ENCODE measurements at regions not wholly inside any gene's neighbourhood (a gene's known extent, or its start where the extent isn't known, plus 50 kb on each side); places are given as distances from the start of the nearest gene placed in this dataset.
A peak's percentile ranks its signal among the peaks of the same experiment; 100 is the strongest.

DNA sequence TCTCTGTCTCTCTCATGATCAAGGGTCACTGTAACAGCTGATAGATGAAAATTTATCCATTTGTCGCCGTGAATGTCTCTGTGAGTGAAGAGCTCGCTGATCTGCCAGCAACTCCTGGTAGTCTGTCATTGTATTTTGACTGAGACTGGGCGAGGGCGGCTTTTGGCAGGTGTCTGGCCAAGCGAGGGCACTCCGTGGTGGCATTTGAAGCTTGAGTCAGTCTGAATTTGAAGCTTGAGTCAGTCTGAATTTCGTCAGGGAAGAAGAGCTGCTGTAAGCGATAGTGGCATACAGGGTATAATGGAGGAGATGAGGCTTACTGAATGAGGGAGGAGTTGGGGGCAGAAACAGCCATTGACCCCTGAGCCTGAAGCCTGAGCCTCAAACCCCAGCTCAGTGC is 56.8 kb upstream of the FAM181A start:
- DNase-seq (ENCODE audit: low spot score) (no peak), ATAC-seq (no peak)
- intact Hi-C loops (cut with DNase I) = no loop called here

DNA sequence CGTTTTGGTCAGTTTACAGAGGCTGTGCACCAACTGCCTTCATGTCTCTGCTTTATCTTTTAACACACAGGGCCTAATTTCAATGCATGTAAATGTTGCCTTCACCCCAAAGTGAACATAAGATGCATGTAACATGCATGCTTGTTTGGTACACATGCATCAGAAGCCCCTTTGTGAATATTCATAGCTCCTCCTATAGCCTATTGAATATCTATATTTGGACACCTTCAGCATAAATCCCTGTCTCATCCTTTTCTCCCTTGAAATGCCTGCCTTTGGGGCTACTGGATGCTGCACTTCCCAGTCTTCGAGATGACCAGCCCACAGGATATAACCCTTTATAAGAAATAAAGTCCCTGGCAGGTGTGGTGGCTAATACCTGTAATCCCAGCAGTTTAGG is 57.7 kb upstream of the FAM181A start:
- ATAC-seq = no peak
- intact Hi-C loops (cut with DNase I) = no loop called here
- no peak for DNase-seq (ENCODE audit: low spot score)

DNA sequence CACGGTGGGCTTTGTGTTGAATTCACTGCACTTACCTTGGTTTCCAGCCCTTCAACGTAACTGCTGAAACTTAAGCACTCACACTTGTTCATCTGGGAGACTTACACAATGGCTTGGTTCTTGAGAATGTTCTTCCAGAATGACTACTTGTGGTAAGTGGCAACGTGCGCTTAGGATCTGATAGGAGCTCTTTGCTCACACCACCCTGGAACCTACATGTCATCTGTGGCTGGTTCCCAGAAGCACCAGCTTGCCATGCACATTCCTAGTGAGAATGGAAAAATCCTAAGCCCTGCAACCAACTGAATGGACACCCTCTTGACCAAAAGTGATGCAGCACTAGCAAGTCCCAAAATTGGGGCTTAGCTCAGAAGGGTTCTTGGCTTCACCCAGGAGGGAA is 59.0 kb upstream of the FAM181A start:
- ATAC-seq (no peak), DNase-seq (ENCODE audit: low spot score) (no peak)
- intact Hi-C loops (cut with DNase I) = no loop called here

DNA sequence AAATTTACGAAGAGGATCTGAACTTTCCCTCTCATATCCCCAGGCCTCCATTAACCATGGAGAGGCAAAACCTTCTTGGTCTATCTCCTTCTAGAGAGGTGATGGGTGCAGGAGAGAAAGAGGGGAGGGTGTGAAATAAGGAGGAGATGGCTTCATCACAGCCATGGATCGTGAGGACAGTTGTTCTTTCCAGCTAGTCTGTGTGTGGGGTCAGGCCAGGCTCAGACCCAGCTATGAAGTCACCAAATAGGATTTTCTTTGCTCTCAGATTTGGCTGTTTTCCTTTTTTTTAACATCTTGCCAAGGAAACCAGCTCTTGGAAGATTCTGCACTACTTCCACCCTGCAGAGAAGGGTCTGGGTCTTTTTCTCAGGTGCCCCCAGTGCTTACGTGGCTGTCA is 64.9 kb upstream of the FAM181A start:
- DNase-seq (ENCODE audit: low spot score) = peak; percentile 13
- intact Hi-C loops (cut with DNase I) = no loop called here
- ATAC-seq = peak; percentile 58

DNA sequence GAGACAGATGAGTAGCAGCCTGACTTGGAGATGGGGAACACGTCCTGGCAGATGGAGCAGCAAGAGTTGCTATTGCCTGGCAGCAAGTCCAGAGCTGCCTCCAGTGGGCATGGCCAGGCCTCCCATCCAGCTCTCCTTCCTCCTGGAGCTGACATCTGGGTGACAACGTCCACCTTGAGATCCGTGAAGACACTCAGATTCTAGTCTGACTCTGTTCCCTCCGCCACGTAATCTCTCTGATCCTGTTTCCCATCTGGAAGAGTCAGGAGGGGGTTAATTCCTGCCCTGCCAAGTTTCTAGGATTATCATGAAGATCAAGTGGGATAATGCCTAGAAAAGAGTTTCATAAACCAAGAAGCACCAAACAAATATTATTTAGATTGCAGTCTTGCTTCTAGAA is 65.3 kb upstream of the FAM181A start:
- intact Hi-C loops (cut with DNase I) = no loop called here

DNA sequence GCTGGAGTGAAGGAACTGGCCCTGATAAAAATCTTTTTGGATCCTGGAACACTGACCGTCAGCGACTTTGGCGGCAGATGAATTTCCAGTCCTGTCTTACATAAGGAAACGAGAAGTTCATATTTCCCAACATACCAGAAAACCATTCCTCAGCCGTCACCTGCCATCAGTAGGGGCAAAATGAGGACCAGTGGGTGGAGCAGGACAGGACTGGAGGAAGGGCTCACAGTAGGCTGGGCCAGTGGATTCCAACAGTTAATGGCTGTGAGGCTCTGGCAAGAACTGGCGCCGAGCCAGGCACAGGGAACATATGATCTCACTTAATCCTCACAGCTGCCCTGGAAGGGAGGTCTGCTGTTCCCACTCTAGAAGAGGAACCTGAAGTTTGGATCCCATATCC is 67.2 kb upstream of the FAM181A start:
- ATAC-seq = no peak
- intact Hi-C loops (cut with DNase I) = no loop called here
- DNase-seq (ENCODE audit: low spot score) = no peak

More for the DNA sequence above, 65.3 kb upstream of the FAM181A start:
- ATAC-seq = no peak
- peak; percentile 18 for DNase-seq (ENCODE audit: low spot score)

DNA sequence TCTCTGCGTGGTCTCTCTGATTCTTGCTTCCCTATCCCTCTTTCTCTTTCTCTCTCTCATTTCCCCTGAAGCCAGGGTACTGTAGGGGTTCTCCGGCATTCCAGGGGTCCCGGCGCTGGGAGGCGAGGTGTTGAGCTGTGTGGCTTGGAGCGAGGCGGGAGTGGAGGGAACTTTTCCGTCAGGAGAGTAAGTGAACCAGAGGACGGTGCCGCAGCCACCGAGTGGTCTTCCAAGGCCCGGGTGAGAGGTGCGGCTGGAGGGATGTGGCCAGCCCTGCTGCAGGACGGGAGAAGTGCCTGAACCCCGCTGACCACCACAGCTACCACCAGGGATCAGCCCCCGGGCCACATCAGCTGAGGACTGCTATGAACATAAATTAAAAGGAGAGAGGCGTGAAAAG is 68.2 kb upstream of the FAM181A start:
- DNase-seq (ENCODE audit: low spot score) (no peak), ATAC-seq (no peak)
- intact Hi-C loops (cut with DNase I) = no loop called here

DNA sequence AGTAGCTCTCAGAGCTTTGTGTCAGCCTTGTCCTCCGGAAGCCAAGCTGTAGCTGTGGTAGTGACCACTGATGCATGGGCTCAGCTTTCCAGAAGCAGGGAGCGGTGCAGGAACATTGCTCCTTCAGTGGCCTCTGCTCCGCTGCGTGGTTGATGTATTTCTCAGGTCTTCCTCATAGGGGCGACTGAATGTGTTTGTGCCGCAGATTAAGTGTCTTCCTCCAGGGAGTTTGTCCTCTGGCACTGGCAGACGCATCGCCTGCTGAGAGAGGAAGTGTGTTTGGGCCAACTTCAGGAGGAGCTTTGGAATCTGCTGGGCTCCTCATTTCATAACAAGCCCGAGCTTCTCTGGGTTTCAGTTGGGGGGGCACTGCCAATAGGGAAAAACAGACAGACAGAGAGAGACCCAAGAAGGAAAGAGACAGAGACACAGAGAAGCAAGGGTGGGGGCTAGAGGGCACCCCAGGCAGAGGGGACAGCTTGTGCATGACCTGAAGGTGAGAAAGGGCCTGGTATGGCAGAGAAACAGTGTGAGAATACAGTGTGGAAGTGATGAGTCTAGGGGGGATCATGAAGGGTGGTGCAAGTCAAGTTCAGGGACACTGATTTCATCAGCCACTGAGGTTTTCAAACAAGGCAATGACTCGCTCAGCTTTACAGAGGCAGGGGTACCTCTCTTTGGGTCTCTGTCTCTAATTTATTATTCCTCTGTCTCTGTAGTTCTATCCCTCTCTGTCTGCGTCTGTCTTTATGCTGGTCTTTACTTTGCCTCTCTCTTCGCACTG is 69.4 kb upstream of the PRIMA1 start:
- intact Hi-C loops (cut with DNase I) = no loop called here
- ATAC-seq (no peak), DNase-seq (ENCODE audit: low spot score) (no peak)

DNA sequence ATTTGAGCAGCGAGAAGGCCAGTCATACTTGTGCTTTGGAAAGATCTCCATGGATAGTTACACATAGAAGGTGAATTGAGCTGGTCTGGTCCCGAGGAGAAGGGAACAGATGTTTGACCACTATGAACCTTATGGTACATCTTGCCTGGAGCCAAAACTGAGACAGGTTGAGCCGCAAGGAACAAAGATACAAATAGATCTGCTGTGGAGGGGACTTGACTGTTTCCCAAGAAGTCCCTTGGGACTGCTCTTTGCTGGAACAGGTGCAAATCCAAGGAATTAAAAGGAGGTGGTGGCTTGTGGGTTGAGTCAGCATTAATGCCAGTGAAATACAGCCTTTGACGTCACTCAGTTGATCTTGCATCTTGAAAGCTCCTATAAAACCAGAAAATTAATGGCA is 68.8 kb upstream of the PRIMA1 start:
- ATAC-seq = no peak
- intact Hi-C loops (cut with DNase I) = no loop called here
- no peak for DNase-seq (ENCODE audit: low spot score)

DNA sequence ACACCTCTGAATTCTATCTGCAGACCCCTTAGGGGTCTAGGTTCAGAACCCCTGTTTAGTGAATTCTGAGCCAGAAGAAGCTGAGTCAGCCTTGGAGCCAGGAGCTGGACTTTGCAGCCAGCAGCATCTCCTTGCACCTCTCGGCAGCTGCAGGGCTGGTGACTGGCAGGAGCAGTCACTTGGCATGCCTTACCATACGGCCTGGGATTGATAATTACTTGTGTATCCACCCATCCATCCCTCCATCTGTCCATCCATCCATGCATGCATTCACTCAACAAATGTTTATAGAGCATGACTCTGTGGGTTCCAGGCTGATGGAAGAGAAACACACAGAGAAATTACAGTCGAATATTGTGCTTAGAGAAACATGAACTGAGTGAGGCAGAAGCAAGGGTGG is 67.5 kb upstream of the PRIMA1 start:
- no peak for ATAC-seq
- no peak for DNase-seq (ENCODE audit: low spot score)
- intact Hi-C loops (cut with DNase I) = no loop called here

DNA sequence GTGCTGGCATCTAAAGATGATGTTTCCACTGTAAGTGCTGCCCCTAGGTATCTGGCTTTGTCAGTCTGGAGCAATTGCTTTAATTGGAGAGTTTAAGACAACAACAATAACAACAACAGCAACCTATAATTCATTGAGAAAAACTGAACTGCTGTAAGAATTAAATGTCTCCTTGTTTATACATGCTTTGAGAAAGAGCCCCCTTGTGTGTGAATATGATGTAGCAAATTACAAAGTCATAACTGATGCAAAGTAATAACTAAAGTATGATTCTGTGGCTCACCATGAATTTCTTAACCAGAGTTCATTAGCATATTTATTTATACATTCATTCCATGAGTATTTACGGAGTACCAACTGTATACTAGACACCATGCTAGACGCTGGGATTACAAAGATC is 59.2 kb upstream of the PRIMA1 start:
- ATAC-seq = no peak

DNA sequence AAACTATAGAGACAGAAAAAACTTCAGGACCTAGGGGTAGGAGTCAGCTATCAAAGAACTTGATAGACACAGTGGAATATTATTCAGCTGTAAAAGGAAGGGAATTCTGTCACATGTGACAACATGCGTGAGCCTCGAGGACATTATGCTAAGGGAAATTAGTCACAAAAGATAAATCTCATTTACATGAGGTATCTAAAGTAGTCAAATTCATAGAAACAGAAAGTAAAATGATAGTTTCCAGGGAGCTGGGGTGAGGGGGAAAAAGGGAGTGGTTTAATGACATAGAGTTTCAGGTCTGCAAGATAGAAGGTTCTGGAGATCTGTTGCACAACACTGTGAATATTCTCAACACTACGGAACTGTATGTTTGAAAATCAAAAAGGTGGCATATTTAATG is 50.0 kb upstream of the PRIMA1 start:
- DNase-seq (ENCODE audit: low spot score) (no peak), ATAC-seq (no peak)
- intact Hi-C loops (cut with DNase I) = no loop called here

More for the DNA sequence above, 59.2 kb upstream of the PRIMA1 start:
- intact Hi-C loops (cut with DNase I) = no loop called here
- DNase-seq (ENCODE audit: low spot score) = no peak

Measured in sciatic nerve (tissue), 2 donors.